ENCODE measurements at regions not wholly inside any gene's neighbourhood (a gene's known extent, or its start where the extent isn't known, plus 50 kb on each side); places are given as distances from the start of the nearest gene placed in this dataset.

GRCh38 chr6:137697267-137697938, 169.7 kb upstream of the TNFAIP3 start:
- Histone ChIP-seq H3K4me1 (peaks cover 16% of the 10 kb centered on the region), H3K9me3 (no peaks in the 10 kb centered on the region), H3K4me2 (peak overlapping the region; percentile 29; the same call in 2 of the 3 replicates), H3K27ac (peak overlapping the region; percentile 48 to 78; a peak in 5 of 6 replicates), H3K4me3 (no peak overlapping the region)
- TF ChIP-seq HDAC2 (IDR thresholded peaks at IDR 0.05) (no peak), HES2 (IDR thresholded peaks at IDR 0.05) (no peak), RCOR1 (IDR thresholded peaks at IDR 0.05; ENCODE audit: low read depth, low read length) (no peak), TP53 (CRISPR knock-in tag; IDR thresholded peaks at IDR 0.05) (no peak), PBX3 (IDR thresholded peaks at IDR 0.05) (no peak), RARB (CRISPR knock-in tag; IDR thresholded peaks at IDR 0.05) (no peak), CEBPB (IDR thresholded peaks at IDR 0.05) (no peak), HOXA7 (CRISPR knock-in tag; IDR thresholded peaks at IDR 0.05) (no peak), MAFK (IDR thresholded peaks at IDR 0.05; ENCODE audit: partially characterized antibody) (no peak), MYC (IDR thresholded peaks at IDR 0.05; ENCODE audit: borderline replicate concordance, low read length) (no peak), CTCF (IDR thresholded peaks at IDR 0.05) (no peak), CBX2 (IDR thresholded peaks at IDR 0.05; ENCODE audit: borderline replicate concordance, low read depth) (no peak), ZSCAN20 (CRISPR knock-in tag; IDR thresholded peaks at IDR 0.05) (no peak), FOSB (CRISPR knock-in tag; IDR thresholded peaks at IDR 0.05) (no peak), RAD21 (conservative IDR thresholded peaks at IDR 0.05 in 1 of 2, IDR thresholded peaks at IDR 0.05 in 1 of 2) (no peak)
- CTCF ChIA-PET = interaction anchor here (0.7 to 1.9 kb wide), 6 partner anchors 11 to 382 kb away, joined by 3 to 15 read pairs (median 3); partner anchors contain the start of gene TNFAIP3
- WGBS (ENCODE audit: missing lambda C conversion rate) = 14% methylated on average over 2 of the region's 2 CpGs
- POLR2A ChIA-PET = no interaction called here
- FAIRE-seq (no peak), DNase-seq (ENCODE audit: low read depth in 1 of 2, low spot score in 1 of 2) (peak in 1 of 2 experiments; percentile 71), ATAC-seq (peak; percentile 71 to 92; a peak in 5 of 6 replicates)

GRCh38 chr6:137698636-137699030, 168.4 kb upstream of the TNFAIP3 start:
- POLR2A ChIA-PET = no interaction called here
- 83% methylated on average over 3 of the region's 3 CpGs for WGBS (ENCODE audit: missing lambda C conversion rate)
- Histone ChIP-seq H3K27ac (no peak overlapping the region), H3K4me3 (no peak overlapping the region), H3K4me2 (no peak overlapping the region), H3K4me1 (peaks cover 14% of the 10 kb centered on the region), H3K9me3 (no peaks in the 10 kb centered on the region)
- DNase-seq (ENCODE audit: low read depth in 1 of 2, low spot score in 1 of 2) (no peak), FAIRE-seq (no peak), ATAC-seq (no peak)
- CTCF ChIA-PET = interaction anchor here (1.2 to 2.2 kb wide), 4 partner anchors 9 to 248 kb away, joined by 4 to 8 read pairs (median 4); partner anchors contain the start of gene TNFAIP3
- TF ChIP-seq RFX5 (IDR thresholded peaks at IDR 0.05) (no peak), ELK1 (IDR thresholded peaks at IDR 0.05; ENCODE audit: low read depth, low read length) (no peak), POLR2AphosphoS2 (conservative IDR thresholded peaks at IDR 0.05; ENCODE audit: low read length) (no peak), BHLHE40 (IDR thresholded peaks at IDR 0.05; ENCODE audit: low read depth, low read length) (no peak), REST (IDR thresholded peaks at IDR 0.05) (no peak), FOSB (CRISPR knock-in tag; IDR thresholded peaks at IDR 0.05) (no peak), FOSL2 (IDR thresholded peaks at IDR 0.05) (no peak), FOSL2 (CRISPR knock-in tag; IDR thresholded peaks at IDR 0.05) (no peak), CBX2 (IDR thresholded peaks at IDR 0.05; ENCODE audit: borderline replicate concordance, low read depth) (no peak), NPAS2 (CRISPR knock-in tag; IDR thresholded peaks at IDR 0.05; ENCODE audit: borderline replicate concordance) (no peak), GATA3 (IDR thresholded peaks at IDR 0.05; ENCODE audit: borderline replicate concordance) (no peak)

Data from A549 (cell line).